ENCODE measurements at regions not wholly inside any gene's neighbourhood (a gene's known extent, or its start where the extent isn't known, plus 50 kb on each side); places are given as distances from the start of the nearest gene placed in this dataset.

DNA sequence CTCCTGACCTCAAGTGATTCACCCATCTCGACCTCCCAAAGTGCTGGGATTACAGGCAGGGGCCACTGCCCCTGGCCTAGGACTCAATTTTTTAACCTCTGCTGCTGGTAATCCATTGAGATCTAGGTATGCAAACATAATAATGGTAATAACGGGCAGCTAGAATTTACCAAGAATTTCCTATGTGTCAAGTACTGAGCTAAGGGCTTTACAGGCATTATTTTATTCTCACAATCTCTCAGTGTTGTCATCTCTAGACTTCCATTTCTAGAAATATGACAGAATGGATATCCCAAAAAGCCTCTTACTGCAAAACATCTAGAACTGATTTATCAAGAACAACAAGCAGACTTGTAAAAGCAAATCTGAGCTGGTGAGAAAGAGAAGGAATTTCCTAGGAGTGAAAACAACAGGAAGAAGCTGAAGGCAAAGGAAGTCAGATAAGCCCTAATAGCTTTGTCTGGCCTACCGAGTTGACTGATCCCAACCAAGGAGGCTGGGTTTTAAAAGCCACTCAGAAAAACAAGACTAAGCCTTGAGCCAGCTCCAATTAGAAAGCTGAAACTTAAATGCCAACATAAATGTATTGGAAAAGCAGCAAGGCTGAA is 70.6 kb downstream of the CCDC71L start (continued):
- TF ChIP-seq, protein P1, sequence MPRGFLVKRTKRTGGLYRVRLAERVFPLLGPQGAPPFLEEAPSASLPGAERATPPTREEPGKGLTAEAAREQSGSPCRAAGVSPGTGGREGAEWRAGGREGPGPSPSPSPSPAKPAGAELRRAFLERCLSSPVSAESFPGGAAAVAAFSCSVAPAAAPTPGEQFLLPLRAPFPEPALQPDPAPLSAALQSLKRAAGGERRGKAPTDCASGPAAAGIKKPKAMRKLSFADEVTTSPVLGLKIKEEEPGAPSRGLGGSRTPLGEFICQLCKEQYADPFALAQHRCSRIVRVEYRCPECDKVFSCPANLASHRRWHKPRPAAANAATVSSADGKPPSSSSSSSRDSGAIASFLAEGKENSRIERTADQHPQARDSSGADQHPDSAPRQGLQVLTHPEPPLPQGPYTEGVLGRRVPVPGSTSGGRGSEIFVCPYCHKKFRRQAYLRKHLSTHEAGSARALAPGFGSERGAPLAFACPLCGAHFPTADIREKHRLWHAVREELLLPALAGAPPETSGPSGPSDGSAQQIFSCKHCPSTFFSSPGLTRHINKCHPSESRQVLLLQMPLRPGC (tag by site-specific recombination; IDR thresholded peaks at IDR 0.05), result no peak

DNA sequence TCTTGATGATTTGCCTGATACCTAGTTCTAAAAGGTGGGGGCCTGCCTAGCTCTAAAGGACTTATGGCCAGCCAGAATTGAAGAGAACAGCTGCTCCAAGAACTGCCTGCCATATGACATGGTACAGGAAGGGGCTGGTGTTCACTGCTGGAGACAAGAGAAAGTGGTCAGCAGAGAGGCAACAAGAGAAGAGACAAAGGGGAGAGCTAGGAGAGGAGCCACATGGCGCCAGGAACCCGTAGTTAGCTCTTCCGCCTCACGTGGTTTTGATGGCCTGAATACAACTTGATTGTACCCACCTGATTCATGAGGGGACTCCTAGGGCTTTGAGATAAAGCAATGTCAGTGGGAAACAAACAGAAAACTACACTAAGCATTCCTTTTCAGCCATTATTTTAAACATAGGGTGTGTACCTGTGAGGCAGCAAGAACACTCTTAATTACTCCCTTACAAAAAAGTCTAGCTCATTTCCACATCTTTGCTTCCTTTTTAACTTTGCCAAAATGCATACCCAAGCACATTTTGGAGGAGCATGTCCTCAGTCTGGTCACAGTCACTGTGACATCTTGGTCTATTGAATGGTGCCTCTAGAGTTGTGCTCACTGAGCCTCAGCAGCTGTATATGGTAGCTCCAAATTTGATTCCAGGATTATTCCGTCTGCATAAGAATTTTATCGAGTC is 71.6 kb downstream of the CCDC71L start:
- TF ChIP-seq ZEB2 (tag by site-specific recombination; IDR thresholded peaks at IDR 0.05) (no peak), SALL2 (tag by site-specific recombination; IDR thresholded peaks at IDR 0.05; ENCODE audit: borderline replicate concordance) (no peak), ZNF175 (tag by site-specific recombination; IDR thresholded peaks at IDR 0.05) (no peak), ZSCAN16 (tag by site-specific recombination; IDR thresholded peaks at IDR 0.05) (no peak), ZNF24 (tag by site-specific recombination; IDR thresholded peaks at IDR 0.05) (no peak), ZBTB17 (tag by site-specific recombination; IDR thresholded peaks at IDR 0.05) (no peak), ZNF677 (tag by site-specific recombination; IDR thresholded peaks at IDR 0.05) (no peak), ZNF654 (tag by site-specific recombination; IDR thresholded peaks at IDR 0.05; ENCODE audit: low read depth) (no peak), ZNF10 (tag by site-specific recombination; IDR thresholded peaks at IDR 0.05) (no peak), ZNF132 (tag by site-specific recombination; IDR thresholded peaks at IDR 0.05; ENCODE audit: borderline replicate concordance) (no peak)
- TF ChIP-seq, protein P2, sequence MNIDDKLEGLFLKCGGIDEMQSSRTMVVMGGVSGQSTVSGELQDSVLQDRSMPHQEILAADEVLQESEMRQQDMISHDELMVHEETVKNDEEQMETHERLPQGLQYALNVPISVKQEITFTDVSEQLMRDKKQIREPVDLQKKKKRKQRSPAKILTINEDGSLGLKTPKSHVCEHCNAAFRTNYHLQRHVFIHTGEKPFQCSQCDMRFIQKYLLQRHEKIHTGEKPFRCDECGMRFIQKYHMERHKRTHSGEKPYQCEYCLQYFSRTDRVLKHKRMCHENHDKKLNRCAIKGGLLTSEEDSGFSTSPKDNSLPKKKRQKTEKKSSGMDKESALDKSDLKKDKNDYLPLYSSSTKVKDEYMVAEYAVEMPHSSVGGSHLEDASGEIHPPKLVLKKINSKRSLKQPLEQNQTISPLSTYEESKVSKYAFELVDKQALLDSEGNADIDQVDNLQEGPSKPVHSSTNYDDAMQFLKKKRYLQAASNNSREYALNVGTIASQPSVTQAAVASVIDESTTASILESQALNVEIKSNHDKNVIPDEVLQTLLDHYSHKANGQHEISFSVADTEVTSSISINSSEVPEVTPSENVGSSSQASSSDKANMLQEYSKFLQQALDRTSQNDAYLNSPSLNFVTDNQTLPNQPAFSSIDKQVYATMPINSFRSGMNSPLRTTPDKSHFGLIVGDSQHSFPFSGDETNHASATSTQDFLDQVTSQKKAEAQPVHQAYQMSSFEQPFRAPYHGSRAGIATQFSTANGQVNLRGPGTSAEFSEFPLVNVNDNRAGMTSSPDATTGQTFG (tag by site-specific recombination; IDR thresholded peaks at IDR 0.05; ENCODE audit: borderline replicate concordance), result no peak
- TF ChIP-seq, protein P3, sequence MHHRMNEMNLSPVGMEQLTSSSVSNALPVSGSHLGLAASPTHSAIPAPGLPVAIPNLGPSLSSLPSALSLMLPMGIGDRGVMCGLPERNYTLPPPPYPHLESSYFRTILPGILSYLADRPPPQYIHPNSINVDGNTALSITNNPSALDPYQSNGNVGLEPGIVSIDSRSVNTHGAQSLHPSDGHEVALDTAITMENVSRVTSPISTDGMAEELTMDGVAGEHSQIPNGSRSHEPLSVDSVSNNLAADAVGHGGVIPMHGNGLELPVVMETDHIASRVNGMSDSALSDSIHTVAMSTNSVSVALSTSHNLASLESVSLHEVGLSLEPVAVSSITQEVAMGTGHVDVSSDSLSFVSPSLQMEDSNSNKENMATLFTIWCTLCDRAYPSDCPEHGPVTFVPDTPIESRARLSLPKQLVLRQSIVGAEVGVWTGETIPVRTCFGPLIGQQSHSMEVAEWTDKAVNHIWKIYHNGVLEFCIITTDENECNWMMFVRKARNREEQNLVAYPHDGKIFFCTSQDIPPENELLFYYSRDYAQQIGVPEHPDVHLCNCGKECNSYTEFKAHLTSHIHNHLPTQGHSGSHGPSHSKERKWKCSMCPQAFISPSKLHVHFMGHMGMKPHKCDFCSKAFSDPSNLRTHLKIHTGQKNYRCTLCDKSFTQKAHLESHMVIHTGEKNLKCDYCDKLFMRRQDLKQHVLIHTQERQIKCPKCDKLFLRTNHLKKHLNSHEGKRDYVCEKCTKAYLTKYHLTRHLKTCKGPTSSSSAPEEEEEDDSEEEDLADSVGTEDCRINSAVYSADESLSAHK (tag by site-specific recombination; IDR thresholded peaks at IDR 0.05), result no peak
- TF ChIP-seq, protein P4, sequence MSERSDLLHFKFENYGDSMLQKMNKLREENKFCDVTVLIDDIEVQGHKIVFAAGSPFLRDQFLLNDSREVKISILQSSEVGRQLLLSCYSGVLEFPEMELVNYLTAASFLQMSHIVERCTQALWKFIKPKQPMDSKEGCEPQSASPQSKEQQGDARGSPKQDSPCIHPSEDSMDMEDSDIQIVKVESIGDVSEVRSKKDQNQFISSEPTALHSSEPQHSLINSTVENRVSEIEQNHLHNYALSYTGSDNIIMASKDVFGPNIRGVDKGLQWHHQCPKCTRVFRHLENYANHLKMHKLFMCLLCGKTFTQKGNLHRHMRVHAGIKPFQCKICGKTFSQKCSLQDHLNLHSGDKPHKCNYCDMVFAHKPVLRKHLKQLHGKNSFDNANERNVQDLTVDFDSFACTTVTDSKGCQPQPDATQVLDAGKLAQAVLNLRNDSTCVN (tag by site-specific recombination; optimal IDR thresholded peaks at IDR 0.05), result no peak
- TF ChIP-seq, protein P5, sequence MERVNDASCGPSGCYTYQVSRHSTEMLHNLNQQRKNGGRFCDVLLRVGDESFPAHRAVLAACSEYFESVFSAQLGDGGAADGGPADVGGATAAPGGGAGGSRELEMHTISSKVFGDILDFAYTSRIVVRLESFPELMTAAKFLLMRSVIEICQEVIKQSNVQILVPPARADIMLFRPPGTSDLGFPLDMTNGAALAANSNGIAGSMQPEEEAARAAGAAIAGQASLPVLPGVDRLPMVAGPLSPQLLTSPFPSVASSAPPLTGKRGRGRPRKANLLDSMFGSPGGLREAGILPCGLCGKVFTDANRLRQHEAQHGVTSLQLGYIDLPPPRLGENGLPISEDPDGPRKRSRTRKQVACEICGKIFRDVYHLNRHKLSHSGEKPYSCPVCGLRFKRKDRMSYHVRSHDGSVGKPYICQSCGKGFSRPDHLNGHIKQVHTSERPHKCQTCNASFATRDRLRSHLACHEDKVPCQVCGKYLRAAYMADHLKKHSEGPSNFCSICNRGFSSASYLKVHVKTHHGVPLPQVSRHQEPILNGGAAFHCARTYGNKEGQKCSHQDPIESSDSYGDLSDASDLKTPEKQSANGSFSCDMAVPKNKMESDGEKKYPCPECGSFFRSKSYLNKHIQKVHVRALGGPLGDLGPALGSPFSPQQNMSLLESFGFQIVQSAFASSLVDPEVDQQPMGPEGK (tag by site-specific recombination; IDR thresholded peaks at IDR 0.05), result no peak
- TF ChIP-seq, protein P6, sequence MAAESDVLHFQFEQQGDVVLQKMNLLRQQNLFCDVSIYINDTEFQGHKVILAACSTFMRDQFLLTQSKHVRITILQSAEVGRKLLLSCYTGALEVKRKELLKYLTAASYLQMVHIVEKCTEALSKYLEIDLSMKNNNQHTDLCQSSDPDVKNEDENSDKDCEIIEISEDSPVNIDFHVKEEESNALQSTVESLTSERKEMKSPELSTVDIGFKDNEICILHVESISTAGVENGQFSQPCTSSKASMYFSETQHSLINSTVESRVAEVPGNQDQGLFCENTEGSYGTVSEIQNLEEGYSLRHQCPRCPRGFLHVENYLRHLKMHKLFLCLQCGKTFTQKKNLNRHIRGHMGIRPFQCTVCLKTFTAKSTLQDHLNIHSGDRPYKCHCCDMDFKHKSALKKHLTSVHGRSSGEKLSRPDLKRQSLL (tag by site-specific recombination; IDR thresholded peaks at IDR 0.05), result no peak
- Histone ChIP-seq H3K9me3 (ENCODE audit: control insufficient read depth, insufficient read depth, low read depth, low read length) (no peaks in the 10 kb centered on the region), H3K4me1 (ENCODE audit: control insufficient read depth, insufficient read depth, low read length) (no peaks in the 10 kb centered on the region), H3K27ac (ENCODE audit: extremely low read depth, low read depth, low read length) (no peak overlapping the region), H3K4me3 (ENCODE audit: low read depth, low read length) (no peak overlapping the region), H3K36me3 (ENCODE audit: control insufficient read depth in 2 of 2, insufficient read depth in 1 of 2, low read length in 2 of 2) (no peaks in the 10 kb centered on the region)
- ChIA-PET POLR2A (no interaction called here), CTCF (interaction anchor here (0.6 kb wide), 1 partner anchor 40 kb away, joined by 3 read pairs; no protein-coding TSS in a partner anchor)
